GM12873 (cell line): ENCODE measurements at regions not wholly inside any gene's neighbourhood (a gene's known extent, or its start where the extent isn't known, plus 50 kb on each side); places are given as distances from the start of the nearest gene placed in this dataset.

ENCODE experiments used
- TF ChIP-seq, protein P1 (sequence below): IDR thresholded peaks from 2 replicates; pipeline ENCODE4 v1.5.1; 2012; ENCODE audit warnings: low read depth, mild to moderate bottlenecking, moderate library complexity, low read length, control low read depth; ENCODE audit not compliant: insufficient read depth; ENCODE audit errors: missing control alignments

DNA sequence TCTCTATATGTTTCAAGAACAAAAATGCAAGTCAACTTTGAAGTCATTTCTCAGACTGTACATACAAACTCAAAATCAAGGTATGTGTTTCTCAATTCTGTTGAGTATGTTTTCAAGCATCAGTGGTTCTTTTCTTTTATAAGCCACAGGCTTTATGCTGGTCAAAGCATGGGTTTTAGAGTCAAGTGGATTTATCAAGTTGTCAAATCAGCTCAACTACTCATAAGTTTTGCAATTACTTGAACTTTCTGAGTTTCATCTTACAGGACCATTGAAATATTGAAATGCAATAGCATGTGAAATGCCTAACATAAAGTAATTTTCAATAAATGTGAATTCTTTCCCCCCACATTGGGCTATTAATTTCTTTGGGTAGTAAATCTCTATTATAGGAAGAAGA lies 239.9 kb upstream of the DKK2 start:
- TF ChIP-seq, protein P1, sequence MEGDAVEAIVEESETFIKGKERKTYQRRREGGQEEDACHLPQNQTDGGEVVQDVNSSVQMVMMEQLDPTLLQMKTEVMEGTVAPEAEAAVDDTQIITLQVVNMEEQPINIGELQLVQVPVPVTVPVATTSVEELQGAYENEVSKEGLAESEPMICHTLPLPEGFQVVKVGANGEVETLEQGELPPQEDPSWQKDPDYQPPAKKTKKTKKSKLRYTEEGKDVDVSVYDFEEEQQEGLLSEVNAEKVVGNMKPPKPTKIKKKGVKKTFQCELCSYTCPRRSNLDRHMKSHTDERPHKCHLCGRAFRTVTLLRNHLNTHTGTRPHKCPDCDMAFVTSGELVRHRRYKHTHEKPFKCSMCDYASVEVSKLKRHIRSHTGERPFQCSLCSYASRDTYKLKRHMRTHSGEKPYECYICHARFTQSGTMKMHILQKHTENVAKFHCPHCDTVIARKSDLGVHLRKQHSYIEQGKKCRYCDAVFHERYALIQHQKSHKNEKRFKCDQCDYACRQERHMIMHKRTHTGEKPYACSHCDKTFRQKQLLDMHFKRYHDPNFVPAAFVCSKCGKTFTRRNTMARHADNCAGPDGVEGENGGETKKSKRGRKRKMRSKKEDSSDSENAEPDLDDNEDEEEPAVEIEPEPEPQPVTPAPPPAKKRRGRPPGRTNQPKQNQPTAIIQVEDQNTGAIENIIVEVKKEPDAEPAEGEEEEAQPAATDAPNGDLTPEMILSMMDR: no peak

GRCh38 chr4:107275225-107275624 lies 239.1 kb upstream of the DKK2 start:
- TF ChIP-seq, protein P1: no peak

DNA sequence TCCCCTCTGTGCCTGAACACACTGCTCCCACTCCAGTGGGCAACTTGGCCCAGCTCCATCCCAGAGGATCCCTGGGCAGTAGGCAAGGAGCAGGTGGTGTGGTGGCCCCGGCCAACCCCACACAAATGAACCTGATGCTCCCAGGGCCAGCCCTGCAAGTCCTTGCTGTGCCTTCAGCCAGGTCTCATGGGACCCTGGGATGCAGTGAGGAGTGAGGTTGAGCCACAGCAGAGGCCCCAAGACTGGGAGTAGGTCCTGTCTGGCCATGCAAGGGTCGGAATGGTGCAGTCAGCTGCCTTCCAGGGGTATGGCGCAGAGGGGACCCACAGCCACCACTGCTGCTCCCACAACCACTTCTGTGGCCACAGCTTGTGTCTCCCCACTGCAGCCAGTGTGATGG lies 234.5 kb upstream of the DKK2 start:
- TF ChIP-seq, protein P1: no peak

- TF ChIP-seq, protein P1: no peak
Measured at GRCh38 chr4:107269175-107269574, 233.1 kb upstream of the DKK2 start.

DNA sequence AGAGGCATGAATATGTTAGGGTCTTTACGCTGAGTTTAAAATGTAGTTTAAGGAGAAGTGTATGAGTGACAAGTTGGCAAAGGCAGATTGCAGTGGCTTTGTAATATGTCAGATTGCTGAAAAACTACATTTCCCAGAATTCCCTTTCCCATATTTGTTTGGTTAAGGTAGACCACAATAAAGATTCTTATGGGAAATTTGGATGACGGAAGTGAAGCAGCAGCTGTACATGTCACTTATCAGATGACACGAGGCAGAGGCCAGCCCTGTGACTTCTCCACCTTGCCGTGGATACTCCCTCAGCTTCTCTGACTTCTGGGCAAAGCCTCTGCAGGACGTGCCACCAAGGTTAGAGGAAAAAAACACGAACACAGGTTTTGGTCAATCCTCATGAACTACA lies 229.7 kb upstream of the DKK2 start:
- TF ChIP-seq, protein P1: no peak

DNA sequence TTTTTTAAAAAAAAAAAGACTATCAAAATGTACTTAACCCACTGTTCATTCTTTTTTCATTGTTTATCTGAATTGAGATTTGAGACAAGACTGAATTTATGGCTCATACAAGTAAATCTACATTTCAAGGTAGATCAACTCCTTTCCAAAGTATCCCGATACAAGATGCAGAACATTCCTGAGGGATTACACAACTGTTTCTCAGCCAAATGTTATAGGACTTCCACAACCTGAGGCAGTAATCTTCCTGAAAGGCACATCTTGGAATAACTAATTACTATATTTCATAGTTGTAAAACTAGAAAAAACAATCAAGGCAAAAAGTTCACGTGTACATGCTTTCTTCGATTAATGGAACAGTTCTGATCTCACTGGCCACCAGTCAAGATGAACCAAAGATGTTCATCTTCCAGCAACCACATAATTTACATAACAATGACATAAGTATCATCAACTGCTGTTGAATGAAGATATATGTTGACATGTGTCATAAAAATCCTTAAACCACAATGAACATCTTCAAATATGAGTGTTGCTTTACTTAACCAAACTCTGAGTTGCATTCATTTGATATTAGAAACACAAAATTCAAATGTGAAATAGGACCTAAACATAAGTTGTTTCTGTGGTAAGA lies 225.2 kb upstream of the DKK2 start:
- TF ChIP-seq, protein P1: no peak

DNA sequence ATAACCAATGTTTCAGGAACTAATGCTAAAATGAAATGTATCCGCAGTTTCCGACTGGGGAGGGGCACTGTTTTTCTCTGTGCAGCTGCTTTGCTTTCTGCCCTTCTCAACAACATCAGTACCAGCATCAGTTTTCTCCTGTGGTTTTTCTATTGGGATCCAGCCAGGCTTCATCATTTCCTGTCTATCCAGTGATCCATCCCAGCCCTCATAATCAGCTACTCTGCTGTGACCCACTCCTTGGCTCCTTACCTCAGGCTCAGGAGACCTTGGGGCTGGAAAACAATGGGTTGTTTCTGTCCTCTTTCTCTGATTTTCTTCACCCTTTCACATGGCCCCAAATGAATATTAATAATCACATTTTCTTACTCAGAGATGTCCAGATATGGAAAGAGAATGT lies 222.2 kb upstream of the DKK2 start:
- TF ChIP-seq, protein P1: no peak
